Glutamatergic neuron (in vitro differentiated cells): ENCODE measurements at regions not wholly inside any gene's neighbourhood (a gene's known extent, or its start where the extent isn't known, plus 50 kb on each side); places are given as distances from the start of the nearest gene placed in this dataset.

Experiments used
- DNase-seq: peaks from one replicate; pipeline ENCODE4 v3.0.0; 2022
- H3K27ac Mint-ChIP-seq: one replicate; pipeline ENCODE4 v1.8.0; 2020; ENCODE audit warnings: mild to moderate bottlenecking, mixed read lengths, inconsistent platforms; ENCODE audit not compliant: unreplicated experiment
- H3K27me3 Mint-ChIP-seq: one replicate; pipeline ENCODE4 v1.8.0; 2020; ENCODE audit warnings: mild to moderate bottlenecking, moderate library complexity, mixed read lengths, inconsistent platforms; ENCODE audit not compliant: unreplicated experiment
- H3K36me3 Mint-ChIP-seq: one replicate; pipeline ENCODE4 v1.8.0; 2020; ENCODE audit warnings: mild to moderate bottlenecking, mixed read lengths, inconsistent platforms; ENCODE audit not compliant: unreplicated experiment
- H3K4me1 Mint-ChIP-seq: one replicate; pipeline ENCODE4 v1.8.0; 2020; ENCODE audit warnings: mild to moderate bottlenecking, low read depth, mixed read lengths, inconsistent platforms; ENCODE audit not compliant: unreplicated experiment
- H3K4me3 Mint-ChIP-seq: one replicate; pipeline ENCODE4 v1.8.0; 2020; ENCODE audit warnings: mild to moderate bottlenecking, mixed read lengths, inconsistent platforms; ENCODE audit not compliant: unreplicated experiment
- H3K9me3 Mint-ChIP-seq: one replicate; pipeline ENCODE4 v1.8.0; 2020; ENCODE audit warnings: mild to moderate bottlenecking, moderate library complexity, mixed read lengths, inconsistent platforms; ENCODE audit not compliant: unreplicated experiment
- CTCF ChIP-seq: fragments of 200-600 bp; sonication (generic); IDR thresholded peaks from one replicate; pipeline ENCODE4 v1.5.0; 2021; ENCODE audit not compliant: partially characterized antibody, unreplicated experiment

GRCh38 chr1:238487931-238488330 lies 597.2 kb upstream of the ZP4 start:
- no peaks in the 10 kb centered on the region for H3K36me3 Mint-ChIP-seq

GRCh38 chr1:238485912-238486209 lies 595.1 kb upstream of the ZP4 start:
- no peak for DNase-seq
- no peaks in the 10 kb centered on the region for H3K4me1 Mint-ChIP-seq

More at GRCh38 chr1:238487931-238488330, 597.2 kb upstream of the ZP4 start:
- H3K9me3 Mint-ChIP-seq, result no peaks in the 10 kb centered on the region
- TF ChIP-seq CTCF, result no peak
- no peak overlapping the region for H3K4me3 Mint-ChIP-seq
- no peak overlapping the region for H3K27ac Mint-ChIP-seq
- H3K27me3 Mint-ChIP-seq, result no peaks in the 10 kb centered on the region
- DNase-seq, result no peak
- no peaks in the 10 kb centered on the region for H3K4me1 Mint-ChIP-seq

GRCh38 chr1:238485057-238485911 lies 594.6 kb upstream of the ZP4 start:
- no peak for TF ChIP-seq CTCF
- Mint-ChIP-seq H3K36me3 (no peaks in the 10 kb centered on the region), H3K4me1 (no peaks in the 10 kb centered on the region), H3K4me3 (no peak overlapping the region), H3K9me3 (no peaks in the 10 kb centered on the region), H3K27ac (no peak overlapping the region), H3K27me3 (no peaks in the 10 kb centered on the region)
- DNase-seq, result no peak

More at GRCh38 chr1:238485912-238486209, 595.1 kb upstream of the ZP4 start:
- no peaks in the 10 kb centered on the region for H3K36me3 Mint-ChIP-seq
- no peak for TF ChIP-seq CTCF
- H3K4me3 Mint-ChIP-seq, result no peak overlapping the region
- H3K27ac Mint-ChIP-seq, result no peak overlapping the region
- H3K27me3 Mint-ChIP-seq, result no peaks in the 10 kb centered on the region
- H3K9me3 Mint-ChIP-seq, result no peaks in the 10 kb centered on the region

GRCh38 chr1:238484121-238484520 lies 593.4 kb upstream of the ZP4 start:
- TF ChIP-seq CTCF, result no peak
- no peak overlapping the region for H3K27ac Mint-ChIP-seq
- H3K4me3 Mint-ChIP-seq, result no peak overlapping the region
- H3K27me3 Mint-ChIP-seq, result no peaks in the 10 kb centered on the region
- H3K9me3 Mint-ChIP-seq, result no peaks in the 10 kb centered on the region
- peaks cover 2% of the 10 kb centered on the region for H3K4me1 Mint-ChIP-seq
- no peaks in the 10 kb centered on the region for H3K36me3 Mint-ChIP-seq
- no peak for DNase-seq

- no peak for DNase-seq
- H3K27me3 Mint-ChIP-seq, result no peaks in the 10 kb centered on the region
- peaks cover 2% of the 10 kb centered on the region for H3K9me3 Mint-ChIP-seq
- H3K27ac Mint-ChIP-seq, result no peak overlapping the region
- no peak overlapping the region for H3K4me3 Mint-ChIP-seq
- no peaks in the 10 kb centered on the region for H3K36me3 Mint-ChIP-seq
- TF ChIP-seq CTCF, result no peak
- H3K4me1 Mint-ChIP-seq, result peaks cover 15% of the 10 kb centered on the region
These were observed 586.1 kb upstream of the ZP4 start for GRCh38 chr1:238476841-238477240.
